GM23248 (cell line): ENCODE measurements at regions not wholly inside any gene's neighbourhood (a gene's known extent, or its start where the extent isn't known, plus 50 kb on each side); places are given as distances from the start of the nearest gene placed in this dataset.

Source experiments
- EZH2 ChIP-seq: fragments of 200-600 bp; sonication (generic); IDR thresholded peaks from 2 replicates; pipeline ENCODE4 v1.6.1; 2018; ENCODE audit warnings: antibody characterized with exemption, mild to moderate bottlenecking; ENCODE audit not compliant: insufficient read depth, poor library complexity, severe bottlenecking
- EZH2phosphoT487 ChIP-seq: fragments of 200-600 bp; sonication (generic); IDR thresholded peaks from 2 replicates; pipeline ENCODE4 v1.6.1; 2018; ENCODE audit warnings: antibody characterized with exemption, moderate library complexity, mild to moderate bottlenecking, low read depth; ENCODE audit not compliant: insufficient read depth

- TF ChIP-seq EZH2 (no peak), EZH2phosphoT487 (no peak)
Measured at GRCh38 chr4:180296036-180296599, 1947.1 kb upstream of the TENM3 start.
